Left renal cortex interstitium (tissue), 4 donors: ENCODE measurements at regions not wholly inside any gene's neighbourhood (a gene's known extent, or its start where the extent isn't known, plus 50 kb on each side); places are given as distances from the start of the nearest gene placed in this dataset.

ENCODE experiments used
- DNase-seq, 4 donors: peaks; one replicate each; pipeline ENCODE4 v3.0.0-alpha.2; 2013; ENCODE audit warnings: low read depth in 4 of 4, low spot score in 2 of 4, missing footprints in 1 of 4

DNA sequence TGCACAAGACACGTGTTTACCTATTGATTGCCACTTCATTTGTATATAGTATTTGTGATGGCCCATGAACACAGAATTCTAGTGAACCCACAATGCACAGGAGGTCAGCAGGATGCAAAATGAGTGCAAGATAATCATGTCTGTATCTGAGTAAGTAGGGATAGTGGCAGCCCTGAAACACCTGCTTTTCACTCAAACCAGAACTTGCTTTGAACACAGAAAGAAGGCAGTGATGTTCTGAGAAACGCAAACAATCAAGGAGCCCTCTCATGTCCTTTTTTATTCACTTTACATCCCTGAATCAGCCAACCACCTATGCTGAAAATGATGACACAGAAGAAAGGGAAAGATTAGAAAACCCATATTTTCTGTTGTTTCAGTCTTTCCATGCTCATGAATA is 170.4 kb upstream of the AVPR1A start:
- no peak for DNase-seq

DNA sequence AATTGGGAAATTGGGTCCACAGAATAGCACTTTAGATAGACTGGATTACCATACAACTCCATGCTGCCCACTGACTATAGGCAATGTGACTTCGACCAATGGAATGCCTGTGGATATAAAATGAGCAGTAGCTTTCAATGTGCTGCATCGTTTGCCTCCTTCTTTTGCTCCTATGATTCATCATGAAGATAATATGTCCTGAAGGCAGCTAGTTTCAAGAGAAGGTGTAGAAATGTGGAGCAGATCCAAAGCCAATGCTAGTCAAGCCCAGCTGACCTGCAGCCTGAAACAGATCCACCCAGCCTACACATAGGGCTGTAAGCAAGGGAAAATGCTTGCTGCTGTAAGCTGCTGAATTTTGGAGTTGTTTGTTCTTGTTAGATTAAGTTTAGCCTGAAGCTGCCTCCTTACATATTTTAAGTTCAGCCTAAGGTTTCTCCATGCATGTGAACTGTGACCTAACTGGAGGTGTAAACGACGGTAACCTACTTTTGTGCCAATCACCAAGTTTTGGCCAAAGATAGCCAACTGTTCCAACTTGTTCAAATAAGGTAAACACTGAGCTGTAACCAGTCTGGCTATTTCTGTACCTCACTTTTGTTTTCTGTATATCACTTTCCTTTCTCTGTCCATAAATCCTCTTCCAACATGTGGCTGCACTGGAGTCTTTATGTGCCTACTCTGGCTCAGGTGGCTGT is 169.1 kb upstream of the AVPR1A start:
- DNase-seq: no peak

DNA sequence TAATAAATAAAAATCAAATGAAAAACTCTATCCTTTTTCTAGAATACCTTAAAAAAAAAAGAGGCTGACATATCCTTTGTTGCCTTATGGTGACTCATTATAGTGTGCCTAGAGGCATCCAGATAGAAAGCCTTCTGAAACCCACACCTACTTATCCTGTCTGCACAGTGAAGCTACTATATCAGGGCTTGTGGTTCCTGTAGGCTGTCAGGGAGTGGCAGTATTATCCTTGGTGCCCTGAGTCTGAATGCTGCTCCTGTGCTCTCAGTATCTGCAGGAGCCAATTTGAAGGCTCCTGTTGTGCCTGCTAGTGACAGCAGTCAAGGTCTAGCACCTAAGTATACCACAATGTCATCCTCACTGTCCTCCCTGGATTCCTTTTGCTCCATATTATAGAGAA is 168.4 kb upstream of the AVPR1A start:
- no peak for DNase-seq

DNA sequence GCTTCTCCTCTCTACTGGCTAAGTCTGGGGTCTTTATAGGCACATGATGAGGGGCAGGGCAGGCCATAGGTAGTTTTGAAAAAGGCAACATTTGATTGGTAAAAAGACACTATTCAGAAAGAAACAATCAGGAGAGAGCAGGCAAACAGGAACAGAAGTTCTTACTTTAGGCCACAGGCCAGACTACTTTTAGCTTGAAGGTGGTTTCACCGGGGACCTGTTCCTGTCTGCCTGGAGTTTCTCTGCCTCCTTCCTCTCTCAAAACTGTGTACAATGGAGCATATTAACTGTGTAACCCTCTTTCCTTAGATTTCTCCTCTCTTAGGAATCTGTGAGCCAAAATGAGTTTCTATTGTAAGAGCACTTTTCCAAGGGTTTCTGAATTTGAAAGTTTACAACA is 167.9 kb upstream of the AVPR1A start:
- DNase-seq: no peak

DNA sequence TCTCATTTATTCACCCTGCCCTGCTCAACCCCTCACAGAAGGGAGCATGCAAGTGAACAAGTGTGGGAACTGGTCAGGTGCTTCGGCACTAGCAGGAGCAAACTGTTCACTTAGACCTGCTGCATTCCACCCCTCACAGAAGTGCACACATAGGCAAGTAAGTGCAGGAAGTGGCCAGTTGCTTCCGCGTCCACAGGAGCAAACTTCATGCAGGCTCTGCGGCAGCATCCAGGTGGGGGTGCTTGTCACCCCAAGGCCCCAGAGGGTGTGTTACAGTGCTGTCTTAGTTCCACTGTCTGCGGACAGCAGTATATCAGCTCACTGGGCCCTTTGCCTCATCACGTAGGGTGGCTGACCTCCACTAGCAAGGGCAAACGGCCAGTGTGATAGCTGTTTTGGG is 167.3 kb upstream of the AVPR1A start:
- DNase-seq: no peak

DNA sequence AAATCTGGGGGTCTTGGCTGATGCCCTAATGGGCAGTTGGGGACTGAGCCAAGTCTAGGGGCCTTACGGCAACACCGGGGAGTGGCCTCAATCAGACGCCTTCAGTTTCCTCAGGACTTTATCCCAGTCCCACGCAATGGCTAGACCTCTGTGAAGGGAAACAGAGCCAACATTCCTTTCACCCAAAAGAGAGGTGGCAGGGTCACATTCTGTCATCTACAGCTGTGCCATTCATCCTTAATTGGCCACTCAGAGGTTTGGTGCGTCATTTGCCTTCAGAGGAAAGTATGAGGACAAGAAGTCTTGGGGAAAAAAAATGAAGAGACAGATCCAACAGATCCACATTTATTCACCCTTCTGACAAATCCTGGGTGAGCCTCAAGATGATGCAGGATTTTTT is 166.9 kb upstream of the AVPR1A start:
- no peak for DNase-seq

DNA sequence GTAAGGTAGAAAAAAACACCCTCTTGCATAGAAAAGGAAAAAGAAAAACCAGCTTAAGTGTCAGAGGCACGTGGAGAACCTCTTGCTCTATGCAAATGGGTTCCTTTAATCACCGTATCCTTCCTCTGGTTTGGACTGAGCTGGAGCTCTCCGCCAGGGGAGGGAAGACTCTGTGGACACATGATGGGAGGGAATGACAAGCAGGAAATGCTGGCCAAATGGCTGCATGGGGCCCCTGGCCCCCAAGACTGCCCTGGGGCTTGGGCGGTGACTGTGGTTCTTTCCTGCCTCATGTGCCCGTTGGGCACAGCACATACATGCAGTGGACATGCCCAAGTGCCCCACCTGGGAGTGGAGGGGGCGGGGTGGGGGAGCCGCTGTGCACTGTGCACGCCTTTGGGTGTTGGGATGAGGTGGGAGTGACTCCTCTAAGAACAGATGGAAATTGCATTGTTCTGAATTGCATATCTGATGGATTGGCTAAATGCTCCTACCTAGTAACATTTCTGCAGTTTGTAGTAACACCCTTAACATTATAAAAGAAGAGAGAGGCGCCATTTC is 166.4 kb upstream of the AVPR1A start:
- DNase-seq: no peak

DNA sequence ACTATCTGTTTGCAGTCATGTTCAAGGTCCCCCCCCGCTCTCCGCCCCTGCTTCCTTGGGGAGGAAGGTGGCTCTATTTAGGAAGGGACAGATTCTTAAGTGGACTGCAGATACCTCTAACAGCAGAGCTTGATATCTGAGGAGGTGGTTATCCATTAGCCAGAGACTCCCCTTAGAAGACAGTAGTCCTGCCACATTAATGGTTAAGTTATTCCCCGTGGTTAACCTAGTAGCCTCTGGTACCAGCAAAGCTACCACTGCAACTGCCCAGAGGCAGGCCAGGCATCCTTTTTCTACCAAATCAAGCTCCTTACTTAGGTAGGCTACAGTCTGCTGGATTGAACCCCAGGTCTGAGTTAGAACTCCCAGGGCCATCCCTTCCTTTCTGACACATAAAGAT is 162.1 kb upstream of the AVPR1A start:
- no peak for DNase-seq

DNA sequence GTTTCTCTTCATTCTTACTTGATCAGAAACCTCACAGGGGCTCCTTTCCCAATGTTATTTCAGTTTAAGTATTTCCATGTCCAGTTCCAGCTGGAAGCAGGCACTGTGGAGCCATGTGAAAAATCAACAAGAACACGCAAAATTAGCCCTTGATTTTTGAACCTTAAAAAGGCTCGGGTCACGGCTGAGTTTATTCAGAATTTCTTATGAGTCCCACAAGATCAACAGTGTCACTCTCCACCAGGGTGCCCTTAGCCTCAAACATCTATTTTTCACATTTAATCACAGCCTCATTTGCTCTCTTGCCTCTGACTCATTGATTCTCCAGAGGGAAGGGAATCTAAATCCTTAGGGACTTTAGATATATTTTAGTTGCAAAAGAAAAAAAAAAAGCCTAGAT is 157.7 kb upstream of the AVPR1A start:
- no peak for DNase-seq

DNA sequence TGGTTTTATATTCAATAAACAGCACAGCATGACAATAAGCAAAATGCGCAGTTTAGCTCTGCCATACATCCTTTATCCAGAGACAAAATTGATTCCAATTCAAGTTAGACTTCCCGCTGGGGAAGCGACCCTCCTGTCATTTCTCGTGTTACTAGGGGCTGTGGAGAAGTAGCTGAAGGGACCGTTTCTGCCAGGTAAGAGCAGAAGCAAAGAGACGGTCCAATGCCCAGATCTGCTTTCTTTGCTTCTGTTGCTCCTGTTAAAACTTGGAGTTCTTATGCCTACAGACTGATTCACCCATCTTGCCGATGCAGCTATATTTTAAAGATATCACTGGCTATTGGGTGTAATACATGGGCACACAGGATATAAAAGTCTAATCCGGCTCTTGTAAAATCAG is 156.8 kb upstream of the AVPR1A start:
- no peak for DNase-seq

DNA sequence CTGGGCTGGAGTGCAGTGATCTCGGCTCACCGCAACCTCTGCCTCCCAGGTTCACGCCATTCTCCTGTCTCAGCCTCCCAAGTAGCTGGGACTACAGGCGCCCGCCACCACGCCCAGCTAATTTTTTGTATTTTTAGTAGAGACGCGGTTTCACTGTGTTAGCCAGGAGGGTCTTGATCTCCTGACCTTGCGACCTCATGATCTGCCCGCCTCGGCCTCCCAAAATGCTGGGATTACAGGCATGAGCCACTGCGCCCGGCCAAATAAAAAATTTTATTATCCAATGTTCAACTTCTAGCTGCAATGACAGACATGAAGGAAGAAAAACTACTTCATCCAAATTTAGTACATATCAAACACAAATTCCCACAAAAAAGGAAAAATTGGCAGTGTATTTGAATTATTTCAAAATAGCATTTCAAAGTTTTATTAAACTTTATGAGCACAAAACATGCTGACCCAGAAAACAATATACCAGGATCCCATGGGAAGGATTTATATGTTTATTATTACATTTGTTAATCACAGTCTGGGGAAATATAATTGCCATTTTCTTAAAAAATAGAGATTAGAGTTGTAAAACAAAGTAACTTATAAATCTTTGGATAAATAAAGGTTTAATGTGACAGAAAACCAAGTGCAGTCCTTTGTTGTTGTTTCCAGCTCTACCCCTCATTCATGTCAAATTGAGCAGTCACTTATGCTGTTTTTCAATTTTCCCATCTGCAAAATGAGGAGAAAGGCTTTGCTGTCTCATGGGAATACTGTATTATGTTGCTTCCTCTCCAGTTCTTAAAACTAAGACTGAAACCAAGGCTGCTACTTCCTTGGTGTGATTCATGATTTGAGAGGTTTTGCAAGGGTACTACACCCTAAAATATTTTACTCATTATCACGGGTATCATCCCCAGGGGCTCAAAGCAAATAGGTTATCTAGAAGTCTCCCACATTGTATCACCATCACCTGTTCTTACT is 155.2 kb upstream of the AVPR1A start:
- no peak for DNase-seq

DNA sequence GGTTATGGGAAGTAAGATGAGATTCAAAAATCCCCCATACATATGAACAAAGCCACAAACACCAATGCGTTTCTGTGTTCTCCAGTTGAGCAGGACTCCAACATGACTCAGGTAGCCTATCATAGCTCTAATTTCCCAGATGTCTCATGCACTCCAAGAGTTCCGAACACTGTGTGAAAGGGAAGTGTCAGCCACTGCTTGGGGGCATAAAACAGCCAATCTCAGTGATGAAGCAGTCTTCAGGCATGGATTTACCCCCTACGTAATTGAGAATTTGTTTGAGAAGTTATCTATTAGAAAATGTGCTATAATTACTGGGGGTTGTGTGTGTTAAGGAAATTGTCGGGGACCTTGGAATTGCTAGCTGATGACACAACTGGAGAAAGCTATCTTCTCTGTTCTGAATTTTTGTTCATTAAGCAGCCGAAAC is 153.9 kb upstream of the AVPR1A start:
- DNase-seq: no peak

DNA sequence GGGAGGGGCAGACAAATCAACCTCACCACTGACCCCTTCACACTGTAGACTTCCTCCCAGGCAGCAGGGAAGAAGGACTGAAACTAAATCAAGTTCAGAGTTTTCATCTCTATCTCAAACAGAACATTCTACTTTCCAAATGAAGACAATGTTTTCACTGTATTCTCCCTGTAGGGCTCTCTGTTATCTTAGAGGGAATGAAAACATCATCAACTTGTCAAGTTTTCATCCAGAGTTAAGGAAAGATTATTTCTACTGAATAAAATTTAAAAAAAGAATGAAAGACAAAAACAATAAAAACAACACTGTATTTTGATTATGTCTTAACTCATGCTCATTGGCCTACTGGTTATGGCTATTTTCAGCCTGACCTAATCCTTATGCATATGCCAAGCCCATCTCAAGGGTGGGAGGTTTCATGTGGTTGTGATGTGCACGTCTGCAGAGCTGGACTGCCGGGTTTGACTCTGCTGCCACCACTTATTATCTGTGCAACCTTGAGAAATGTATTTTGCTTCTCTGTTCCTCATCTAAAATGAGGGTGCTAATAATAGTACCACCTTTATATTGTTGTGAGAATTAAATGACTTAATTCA is 152.0 kb upstream of the AVPR1A start:
- no peak for DNase-seq

DNA sequence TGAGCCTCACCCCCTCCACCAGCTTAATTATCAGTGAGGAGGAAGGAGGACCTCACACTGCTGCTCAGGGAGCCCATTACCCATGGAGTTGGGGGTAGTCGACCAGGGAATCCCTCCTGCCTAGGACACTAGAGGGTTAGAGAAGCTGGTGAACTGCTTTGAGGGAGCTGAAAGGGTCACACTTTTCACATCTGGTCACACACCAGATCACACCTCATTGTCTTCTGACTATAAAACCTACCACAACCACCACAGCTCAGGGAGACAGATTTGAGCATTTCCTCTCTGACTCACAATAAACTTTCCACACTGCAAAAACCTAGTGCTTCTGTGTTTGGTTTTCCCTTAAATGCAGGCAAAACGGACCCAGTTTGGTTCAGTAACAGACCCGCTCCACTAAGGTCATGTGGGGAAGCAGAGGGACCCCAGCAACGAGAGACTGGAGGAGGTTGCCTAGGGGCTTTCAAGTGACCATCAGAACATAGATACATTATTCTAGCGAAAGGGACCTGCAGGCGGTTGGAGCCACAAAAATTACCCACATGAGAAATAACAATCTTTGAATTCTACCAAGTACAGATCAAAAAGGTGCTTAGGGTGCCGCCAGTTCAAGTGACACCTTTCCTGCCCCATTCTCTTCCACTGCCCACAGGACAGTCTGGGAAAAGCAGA is 151.4 kb upstream of the AVPR1A start:
- no peak for DNase-seq

DNA sequence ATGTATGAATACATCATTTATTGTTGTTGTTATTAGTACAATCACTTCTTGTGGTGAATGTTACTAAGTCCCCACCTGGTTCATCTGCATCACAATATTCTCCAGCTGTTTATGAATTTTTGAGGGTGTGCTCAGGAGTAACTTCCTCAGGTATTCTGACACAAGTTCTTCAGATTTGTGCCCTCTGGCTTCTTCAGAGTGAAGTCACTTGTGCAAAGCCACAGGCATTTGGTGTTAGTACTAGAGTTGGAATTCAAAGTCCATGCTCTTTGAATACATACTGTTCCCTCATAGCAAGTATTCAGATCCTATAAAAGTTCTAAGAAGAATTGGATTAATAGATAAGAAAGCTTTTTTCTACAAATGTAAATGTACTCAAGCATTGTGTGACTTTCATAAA is 150.3 kb upstream of the AVPR1A start:
- no peak for DNase-seq

DNA sequence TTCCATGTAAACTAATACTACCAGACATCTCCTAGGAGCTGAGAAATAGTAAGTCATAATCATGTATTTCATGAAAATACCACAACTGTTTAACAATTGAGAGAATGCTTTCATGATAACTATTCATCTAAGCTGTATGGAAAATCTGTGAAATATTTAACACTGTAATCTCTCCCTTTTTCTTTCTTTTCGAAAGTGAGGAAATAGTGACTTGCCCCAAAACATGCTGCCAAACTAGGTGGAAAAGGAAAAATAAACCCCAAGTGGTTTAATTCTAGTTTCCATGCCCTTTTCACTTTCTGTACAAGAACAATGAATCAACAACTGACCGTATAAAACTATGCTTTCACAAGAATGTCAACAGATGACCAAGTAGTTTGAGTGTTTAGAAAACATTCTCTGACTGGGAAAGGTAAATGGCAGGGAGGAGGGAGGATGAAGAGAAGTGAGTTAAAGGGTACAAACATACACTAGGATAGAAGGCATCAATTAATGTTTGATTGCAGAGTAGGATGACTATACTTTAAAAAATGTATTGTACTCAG is 147.5 kb upstream of the AVPR1A start:
- DNase-seq: no peak

DNA sequence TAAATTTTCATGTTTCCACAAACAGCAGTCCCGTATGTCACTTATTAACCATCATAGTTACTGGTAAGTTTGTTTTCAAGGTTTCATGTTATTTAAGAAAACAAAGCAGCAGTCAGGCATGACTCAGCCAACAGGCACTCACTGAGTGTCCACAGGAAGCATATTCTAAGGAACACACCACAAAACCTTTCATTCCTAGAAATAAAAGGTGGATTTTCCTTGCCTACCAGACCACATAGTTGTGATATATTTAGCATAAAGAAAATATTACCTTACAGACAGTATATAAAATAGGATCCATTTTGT is 143.3 kb upstream of the AVPR1A start:
- DNase-seq: no peak

DNA sequence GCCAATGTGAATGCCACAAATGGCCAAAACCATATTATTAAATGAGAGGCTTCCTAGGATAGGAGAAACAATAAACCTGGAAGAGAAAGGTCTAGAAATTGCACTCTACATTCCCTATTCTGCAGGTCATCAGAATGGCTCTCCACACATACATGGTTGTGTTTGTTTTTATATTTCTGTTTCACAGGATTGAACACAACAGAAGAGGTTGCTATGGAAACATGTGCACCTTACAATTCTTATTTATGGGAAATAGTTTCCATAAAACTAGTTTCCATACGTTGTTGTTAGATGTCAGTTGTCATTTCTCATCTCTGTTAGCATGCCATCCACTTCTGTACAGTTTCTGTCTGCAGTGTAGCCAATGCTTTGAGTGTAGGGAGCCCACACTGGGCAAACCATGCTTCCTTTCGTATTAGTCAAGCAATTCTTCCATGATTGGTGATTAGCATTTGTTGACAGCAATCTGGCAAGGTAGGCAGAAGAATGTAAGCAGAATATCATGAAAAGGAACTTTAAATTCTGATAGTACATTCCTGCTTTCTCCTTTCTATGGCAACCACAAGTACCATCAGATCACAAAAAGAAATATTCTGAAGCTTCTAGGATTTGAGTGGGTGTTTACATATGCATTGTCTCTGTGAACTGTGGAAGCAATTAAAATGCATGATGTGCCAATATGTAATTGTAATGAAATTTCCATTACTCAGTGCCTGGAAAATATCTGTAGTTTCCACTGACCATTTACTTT is 141.6 kb upstream of the AVPR1A start:
- DNase-seq: no peak

DNA sequence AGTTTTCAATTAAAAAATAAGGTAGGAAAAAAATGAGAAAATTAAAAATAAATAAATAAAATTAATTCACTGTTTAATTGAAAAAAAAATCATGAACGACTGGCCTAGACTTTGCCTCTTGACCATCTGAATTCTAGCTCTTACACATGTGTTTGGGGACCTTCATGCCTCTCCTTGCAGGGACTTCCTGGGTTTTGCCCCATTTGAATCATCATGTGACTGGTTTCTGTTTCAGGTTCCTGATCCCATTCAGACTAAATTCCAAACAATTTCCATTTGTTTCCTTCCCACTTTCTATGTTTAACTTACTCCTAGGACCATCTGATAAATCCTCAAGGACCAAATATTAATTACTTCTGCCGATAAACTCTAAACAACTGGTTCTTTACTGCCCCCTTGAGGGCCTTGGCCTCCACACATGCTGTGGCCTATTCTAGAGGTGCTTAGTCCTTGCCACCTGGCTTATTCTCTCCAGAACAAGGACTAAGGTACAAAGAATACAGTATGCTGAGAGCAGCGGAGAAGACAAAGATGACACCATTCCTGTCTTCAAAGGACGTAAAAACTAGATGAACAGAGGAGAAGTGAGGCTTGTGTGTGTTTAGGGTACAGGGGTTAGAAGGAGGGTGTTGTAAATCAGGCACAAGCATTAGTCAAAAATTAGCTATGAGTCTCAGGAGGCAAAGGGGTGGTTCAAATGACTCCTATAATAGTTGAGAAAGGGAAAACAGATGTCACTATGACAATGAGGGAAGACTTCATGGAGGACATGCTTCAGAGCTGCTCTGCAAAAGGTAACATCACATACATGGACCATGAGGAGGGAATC is 125.8 kb upstream of the AVPR1A start:
- peak in 1 of 4 donors; percentile 23 for DNase-seq
